ENCODE measurements at regions not wholly inside any gene's neighbourhood (a gene's known extent, or its start where the extent isn't known, plus 50 kb on each side); places are given as distances from the start of the nearest gene placed in this dataset.
"Not testable (repeated sequence)": the region's sequence is repeated elsewhere in the genome, so short reads cannot be mapped to it uniquely, and the experiment has no call there.

DNA sequence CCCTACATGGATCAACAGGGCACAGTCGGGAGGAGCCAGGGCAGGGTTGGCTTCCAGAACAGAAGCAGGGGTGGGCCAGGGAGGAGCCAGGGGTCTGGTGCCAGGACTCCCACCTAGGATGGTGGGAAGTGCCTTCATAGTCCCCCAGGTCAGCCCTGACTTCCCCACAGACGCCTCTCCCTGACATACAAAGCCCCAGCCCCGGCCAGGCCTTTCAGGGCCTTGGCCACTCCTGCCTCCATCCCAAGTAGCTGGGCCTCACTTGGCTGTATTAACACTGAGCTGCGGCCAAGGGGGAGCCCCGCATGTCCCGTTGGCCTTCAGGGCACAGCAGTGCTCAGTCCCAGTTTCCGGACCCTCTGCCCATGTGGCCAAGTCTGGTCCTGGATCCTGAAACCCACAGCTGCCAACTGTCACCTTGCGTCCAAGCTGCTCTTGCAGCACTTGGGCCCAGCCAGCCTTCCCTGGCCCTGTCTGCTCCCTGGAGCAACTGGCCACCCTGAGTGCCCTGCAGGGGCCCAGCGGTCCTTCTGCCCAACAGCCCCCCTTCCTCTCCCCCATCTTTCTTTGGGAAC is 627.8 kb downstream of the MATN1 start:
- no peak for DNase-seq (ENCODE audit: low spot score in 2 of 2)
- Mint-ChIP-seq H3K36me3 (no peaks in the 10 kb centered on the region), H3K27ac (no peak overlapping the region), H3K4me1 (no peaks in the 10 kb centered on the region), H3K9me3 (peaks cover 22% of the 10 kb centered on the region), H3K4me3 (no peak overlapping the region)
- no peak for ATAC-seq

DNA sequence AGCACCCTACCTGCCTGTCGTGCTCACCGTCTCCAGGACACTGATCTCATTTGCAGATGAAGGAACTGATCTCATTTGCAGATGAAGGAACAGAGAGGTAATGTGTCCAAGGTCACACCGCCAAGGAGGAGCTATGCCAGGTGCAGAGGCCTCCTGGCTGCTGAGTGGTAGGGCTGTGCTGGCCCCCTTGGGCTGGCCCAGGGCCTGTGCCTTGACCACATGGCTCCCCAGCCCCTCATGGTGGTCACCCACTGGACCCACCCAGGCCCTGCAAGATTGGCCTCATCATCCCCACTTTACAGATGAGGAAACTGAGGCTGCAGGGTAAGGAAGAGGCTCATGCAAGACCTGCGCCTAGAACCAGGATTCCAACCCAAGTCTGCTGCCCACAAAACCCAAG is 628.3 kb downstream of the MATN1 start:
- peaks cover 22% of the 10 kb centered on the region for H3K9me3 Mint-ChIP-seq
- no peak for ATAC-seq
- no peak for DNase-seq (ENCODE audit: low spot score in 2 of 2)

DNA sequence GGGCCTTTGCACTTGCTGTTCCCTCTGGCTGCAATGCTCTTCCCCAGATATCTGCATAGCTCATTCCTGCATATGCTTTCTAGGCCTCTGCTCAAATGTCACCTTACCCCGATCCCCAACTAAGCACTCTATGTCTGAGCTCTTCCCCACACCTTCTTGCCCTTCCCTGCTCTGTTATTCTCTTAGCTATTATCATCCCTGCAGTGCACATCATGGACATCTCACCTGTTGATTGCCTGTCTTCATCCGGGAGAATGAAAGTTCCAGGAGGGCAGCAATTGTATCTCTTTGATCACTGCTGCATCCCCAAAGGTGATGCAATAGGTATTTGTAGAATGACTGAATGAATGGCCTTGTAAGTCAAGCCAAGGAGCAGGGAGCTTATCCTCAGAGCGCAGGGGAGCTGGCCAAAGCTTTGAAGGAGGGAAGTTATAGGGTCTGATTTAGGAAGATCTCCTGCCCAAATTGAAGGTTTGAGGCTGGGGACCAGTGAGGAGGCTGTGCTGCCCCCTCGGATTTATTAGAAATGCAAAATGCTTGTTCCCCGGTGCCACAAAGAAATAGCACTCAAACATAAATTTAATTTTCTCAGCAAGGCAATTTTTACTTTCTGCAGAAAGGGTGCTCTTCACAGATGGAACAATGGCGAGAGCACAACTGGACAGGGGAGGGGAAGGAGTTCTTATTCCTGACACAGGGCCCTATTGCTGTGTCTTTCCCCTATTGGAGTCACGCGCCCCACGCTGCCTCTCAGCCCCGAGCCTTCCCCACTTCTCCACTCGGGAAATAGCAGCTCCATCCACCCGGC is 631.1 kb downstream of the MATN1 start:
- no peaks in the 10 kb centered on the region for H3K36me3 Mint-ChIP-seq
- H3K4me1 Mint-ChIP-seq: no peaks in the 10 kb centered on the region
- no peak for DNase-seq (ENCODE audit: low spot score in 2 of 2)
- H3K9me3 Mint-ChIP-seq: peaks cover 22% of the 10 kb centered on the region
- H3K4me3 Mint-ChIP-seq: no peak overlapping the region
- H3K27ac Mint-ChIP-seq: no peak overlapping the region
- ATAC-seq: no peak

More for the DNA sequence above, 628.3 kb downstream of the MATN1 start:
- H3K4me1 Mint-ChIP-seq: no peaks in the 10 kb centered on the region
- no peaks in the 10 kb centered on the region for H3K36me3 Mint-ChIP-seq
- H3K4me3 Mint-ChIP-seq: no peak overlapping the region
- no peak overlapping the region for H3K27ac Mint-ChIP-seq

DNA sequence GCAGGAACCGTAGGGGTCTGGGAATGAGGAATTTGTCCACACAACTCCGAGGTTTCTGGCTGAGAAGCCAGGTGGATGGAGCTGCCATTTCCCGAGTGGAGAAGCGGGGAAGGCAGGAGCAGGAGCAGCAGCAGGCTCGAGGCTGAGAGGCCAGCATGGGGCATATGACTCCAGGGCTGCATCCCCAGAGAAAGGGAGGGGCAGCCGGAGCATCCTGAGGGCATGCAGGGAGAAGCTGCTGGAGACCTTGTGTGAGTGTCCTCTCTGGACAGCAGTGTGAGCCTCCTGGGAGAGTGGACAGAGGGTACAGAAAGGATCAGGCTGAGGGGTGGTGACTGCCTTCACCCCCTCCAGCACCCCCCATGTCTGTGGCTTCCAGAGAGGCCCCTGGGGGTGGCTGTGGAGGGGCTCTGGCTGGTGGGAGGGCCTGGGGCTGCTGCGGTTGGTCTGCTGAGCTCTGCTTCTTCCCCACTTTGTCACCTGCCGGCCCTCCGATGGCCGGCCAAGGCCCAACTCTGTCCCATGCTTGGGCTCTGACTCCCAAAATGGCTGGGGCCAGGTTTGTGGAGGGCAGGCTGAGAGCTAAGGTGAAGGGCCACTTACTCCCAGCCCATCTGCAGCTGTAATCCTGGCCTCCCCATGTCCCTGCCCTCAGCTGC is 633.1 kb downstream of the MATN1 start:
- Mint-ChIP-seq H3K9me3 (peaks cover 22% of the 10 kb centered on the region), H3K4me3 (no peak overlapping the region), H3K4me1 (no peaks in the 10 kb centered on the region), H3K27ac (no peak overlapping the region), H3K36me3 (no peaks in the 10 kb centered on the region)
- ATAC-seq: no peak
- DNase-seq (ENCODE audit: low spot score in 2 of 2): no peak

DNA sequence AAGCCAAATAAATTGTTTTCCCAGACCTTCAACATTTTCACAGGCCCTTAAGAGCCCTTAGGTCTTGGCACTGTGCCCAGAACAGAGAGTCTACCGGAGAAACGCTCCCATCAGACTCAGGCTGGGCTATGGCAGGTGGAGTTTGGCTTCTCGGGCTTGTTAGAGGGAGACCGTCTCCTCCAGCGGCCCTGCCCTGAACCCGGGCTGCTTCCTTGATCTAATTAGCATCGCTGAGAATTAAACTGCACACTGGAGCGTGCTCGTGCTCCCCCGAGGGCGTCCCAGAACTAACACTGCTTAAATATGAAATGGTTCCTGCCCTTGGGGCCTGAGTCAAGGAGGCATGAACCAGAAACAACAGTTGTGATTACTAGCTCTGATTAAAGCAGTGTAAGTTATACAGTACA is 634.4 kb downstream of the MATN1 start:
- no peak overlapping the region for H3K4me3 Mint-ChIP-seq
- ATAC-seq (no peak), DNase-seq (ENCODE audit: low spot score in 2 of 2) (no peak)
- H3K27ac Mint-ChIP-seq: no peak overlapping the region
- no peaks in the 10 kb centered on the region for H3K4me1 Mint-ChIP-seq
- no peaks in the 10 kb centered on the region for H3K36me3 Mint-ChIP-seq
- peaks cover 22% of the 10 kb centered on the region for H3K9me3 Mint-ChIP-seq

DNA sequence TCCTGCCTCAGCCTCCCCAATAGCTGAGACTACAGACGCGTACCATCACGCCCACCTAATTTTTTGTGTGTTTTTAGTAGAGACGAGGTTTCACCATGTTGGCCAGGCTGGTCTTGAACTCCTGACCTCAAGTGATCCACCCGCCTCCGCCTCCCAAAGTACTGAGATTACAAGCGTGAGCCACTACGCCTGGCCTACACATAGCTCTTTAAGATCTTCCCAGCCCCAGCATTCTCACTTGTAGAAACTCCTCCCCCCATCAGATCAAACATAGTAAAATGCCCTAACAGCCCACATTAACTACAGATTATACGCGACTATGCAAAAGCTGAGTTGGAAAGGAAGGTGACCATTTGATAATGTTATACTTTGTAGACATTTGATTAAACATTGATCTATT is 634.8 kb downstream of the MATN1 start:
- no peak for DNase-seq (ENCODE audit: low spot score in 2 of 2)
- Mint-ChIP-seq H3K4me1 (no peaks in the 10 kb centered on the region), H3K36me3 (no peaks in the 10 kb centered on the region), H3K4me3 (no peak overlapping the region), H3K27ac (no peak overlapping the region), H3K9me3 (peaks cover 20% of the 10 kb centered on the region)
- ATAC-seq: no peak

DNA sequence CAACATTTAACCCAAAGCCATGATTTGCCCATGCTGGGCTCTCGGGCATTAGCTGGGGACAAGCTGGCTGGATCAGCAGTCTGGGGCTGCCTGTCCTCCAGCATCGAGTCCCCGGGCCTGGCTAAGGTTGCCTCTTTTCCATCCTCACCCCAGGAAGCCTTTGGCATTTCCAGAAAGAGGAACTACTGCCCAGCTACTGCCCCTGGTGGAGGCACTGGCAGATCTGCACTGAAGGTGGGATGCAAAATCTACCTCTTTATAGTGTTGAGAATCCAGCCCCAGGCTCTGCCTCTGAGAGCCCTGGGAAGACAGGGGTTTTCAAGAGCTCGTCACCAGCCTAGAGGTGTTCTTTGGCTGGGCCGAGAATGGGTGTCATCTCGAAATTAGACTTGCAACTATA is 635.9 kb downstream of the MATN1 start:
- H3K4me1 Mint-ChIP-seq: no peaks in the 10 kb centered on the region
- no peaks in the 10 kb centered on the region for H3K36me3 Mint-ChIP-seq
- H3K27ac Mint-ChIP-seq: no peak overlapping the region
- no peak for ATAC-seq
- peaks cover 10% of the 10 kb centered on the region for H3K9me3 Mint-ChIP-seq
- H3K4me3 Mint-ChIP-seq: no peak overlapping the region
- DNase-seq (ENCODE audit: low spot score in 2 of 2): no peak

DNA sequence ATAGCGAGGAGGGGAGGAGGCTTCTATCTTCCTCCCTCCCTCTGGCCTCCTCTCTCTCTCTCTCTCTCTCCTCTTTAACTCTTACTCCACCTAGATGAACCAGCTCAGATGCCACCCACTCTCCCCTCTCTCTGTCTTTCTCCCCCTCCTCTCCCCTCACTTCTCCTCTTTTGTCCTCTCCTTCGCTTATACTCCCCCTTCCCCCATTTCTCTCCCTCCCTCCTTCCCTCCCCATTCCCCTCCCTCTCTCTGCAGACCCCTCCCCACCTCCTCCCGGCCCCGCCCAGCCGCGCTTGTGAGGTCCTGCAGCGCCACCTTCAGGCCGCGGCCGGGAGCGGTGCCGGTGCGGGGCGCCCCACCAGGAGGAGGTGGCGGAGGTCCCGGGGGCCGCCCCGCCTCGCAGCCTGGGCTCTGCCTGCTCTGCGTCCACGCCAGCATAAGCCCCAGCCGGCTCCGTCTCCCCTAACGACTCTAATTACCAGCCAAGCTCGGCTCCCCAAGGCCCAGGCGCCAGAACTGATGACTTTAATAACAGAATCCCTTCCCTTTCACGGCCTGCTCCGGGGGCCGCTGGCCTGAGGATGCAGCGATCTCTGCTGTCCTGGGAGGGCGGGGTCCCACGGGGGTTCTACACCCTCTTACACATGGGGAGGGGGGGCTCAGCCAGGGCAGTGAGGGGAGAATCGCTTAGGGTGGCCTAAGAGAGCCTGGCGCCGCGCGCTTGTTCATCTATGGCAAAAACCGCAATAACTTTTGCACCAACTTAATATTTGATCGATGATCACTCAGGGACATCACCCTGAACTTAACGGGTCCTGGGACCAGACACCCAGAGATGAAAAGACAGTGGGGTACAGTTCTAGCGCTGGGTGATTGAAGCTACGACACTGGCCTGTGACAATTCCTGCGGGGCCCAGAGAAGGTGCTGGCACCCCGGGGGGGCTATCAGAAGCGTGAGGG is 637.3 kb downstream of the MATN1 start:
- peak; percentile 27 to 57 for DNase-seq (ENCODE audit: low spot score in 2 of 2)
- no peaks in the 10 kb centered on the region for H3K36me3 Mint-ChIP-seq

DNA sequence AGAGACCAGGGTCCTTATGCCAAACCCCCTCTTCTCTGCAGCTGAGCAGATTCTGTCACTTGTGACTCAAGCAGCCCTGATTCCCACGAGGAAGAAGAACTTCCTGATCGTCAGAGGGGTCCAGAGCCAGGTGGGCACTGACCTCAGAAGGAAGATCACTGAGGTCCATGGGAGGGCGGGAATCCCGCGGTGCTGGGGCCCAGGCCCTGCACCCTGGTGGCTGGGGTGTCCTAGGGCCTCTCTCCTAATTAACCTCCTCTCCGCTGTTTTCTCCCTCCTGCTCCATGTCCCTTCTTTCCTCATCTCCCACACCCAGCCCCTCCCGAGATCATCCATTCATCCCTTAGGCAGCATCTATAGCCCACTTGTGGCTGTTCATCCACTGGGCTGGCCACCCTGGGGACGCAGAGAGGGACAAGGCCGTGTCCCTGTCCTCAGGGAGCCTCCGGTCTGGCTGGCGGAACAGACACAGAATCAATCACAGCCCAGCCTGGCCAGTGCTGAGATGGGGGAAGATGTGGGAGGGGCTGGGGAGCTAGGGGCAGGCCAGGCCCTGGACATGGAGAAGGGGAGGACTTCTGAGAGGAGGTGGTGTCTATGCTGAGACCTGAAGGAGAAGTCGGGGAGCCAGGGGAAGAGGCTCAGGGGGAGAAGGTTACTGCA is 638.3 kb downstream of the MATN1 start:
- DNase-seq (ENCODE audit: low spot score in 2 of 2): no peak
- Mint-ChIP-seq H3K4me1 (no peaks in the 10 kb centered on the region), H3K27ac (no peak overlapping the region), H3K4me3 (no peak overlapping the region), H3K36me3 (no peaks in the 10 kb centered on the region), H3K9me3 (no peaks in the 10 kb centered on the region)
- no peak for ATAC-seq

More for the DNA sequence above, 637.3 kb downstream of the MATN1 start:
- H3K4me3 Mint-ChIP-seq: no peak overlapping the region
- ATAC-seq: peak; percentile 31
- no peak overlapping the region for H3K27ac Mint-ChIP-seq
- no peaks in the 10 kb centered on the region for H3K9me3 Mint-ChIP-seq
- H3K4me1 Mint-ChIP-seq: no peaks in the 10 kb centered on the region

DNA sequence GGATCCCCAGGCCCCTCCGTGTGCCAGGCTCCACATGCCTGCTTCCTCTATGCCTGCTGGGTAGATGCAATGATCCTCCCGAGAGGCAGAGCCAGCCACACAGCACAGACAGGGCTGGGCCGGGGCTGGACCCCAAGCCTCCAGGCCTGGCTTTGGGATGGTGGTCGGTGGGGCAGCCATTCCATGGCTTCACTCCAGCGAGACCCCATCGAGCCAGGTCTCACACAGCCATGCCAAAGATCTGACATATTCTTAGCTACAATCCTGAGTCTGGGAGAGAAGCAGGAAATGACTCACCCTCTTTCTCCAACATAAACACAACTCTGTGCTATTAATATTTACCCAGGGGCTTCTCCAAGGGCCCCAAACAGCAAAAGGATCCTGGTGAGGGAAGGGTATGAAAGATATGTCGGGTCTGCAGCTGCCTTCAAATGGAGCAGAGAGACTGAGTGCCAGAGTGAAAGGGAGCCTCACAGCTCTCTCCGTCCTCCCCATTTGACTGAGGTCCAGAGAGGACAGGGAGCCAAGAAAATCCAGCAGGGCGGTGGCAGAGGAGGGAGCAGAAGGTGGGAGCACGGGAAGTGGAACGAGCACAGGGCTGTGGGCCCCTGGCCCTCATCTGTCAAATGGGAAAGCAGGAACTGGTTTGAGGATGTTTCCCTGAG is 639.5 kb downstream of the MATN1 start:
- DNase-seq (ENCODE audit: low spot score in 2 of 2) (no peak), ATAC-seq (no peak)
- Mint-ChIP-seq H3K4me3 (no peak overlapping the region), H3K9me3 (no peaks in the 10 kb centered on the region), H3K27ac (no peak overlapping the region), H3K36me3 (no peaks in the 10 kb centered on the region), H3K4me1 (peaks cover 2% of the 10 kb centered on the region)

DNA sequence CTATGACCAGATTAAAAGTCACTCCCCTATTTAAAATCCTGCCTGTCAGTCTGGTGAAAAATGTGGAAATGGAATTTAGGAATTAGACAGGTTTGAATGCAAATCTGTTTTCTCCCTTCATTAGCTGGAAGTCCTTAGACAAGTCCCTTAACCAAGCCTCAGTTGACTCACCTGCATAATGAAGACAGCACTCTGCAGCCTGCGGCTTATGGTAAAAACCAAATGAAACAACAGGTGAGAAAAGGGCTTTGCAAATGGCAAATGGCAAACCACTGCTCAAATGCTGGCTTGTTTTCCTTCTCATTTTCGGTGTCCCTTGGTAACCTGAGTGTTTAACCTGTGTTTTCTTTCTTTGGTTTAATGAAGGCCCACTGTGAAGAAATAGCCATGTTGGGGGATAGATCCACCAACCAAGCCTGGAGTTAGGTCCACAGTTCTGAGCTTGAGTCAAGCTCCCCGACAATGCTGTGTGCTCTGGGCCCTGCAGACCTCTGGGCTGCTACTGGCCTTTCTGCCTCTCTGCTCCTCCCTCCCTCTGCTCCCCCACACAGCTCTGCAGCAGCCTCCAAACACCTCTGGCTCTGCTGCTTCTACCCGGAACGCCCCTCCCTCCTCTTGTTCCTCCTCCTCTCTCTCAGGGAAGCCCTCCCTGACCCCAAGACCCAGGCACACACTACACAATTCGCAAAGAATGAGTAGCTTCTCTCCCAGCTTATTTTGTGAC is 641.8 kb downstream of the MATN1 start:
- no peak overlapping the region for H3K4me3 Mint-ChIP-seq
- peaks cover 15% of the 10 kb centered on the region for H3K4me1 Mint-ChIP-seq
- H3K36me3 Mint-ChIP-seq: no peaks in the 10 kb centered on the region
- ATAC-seq (no peak), DNase-seq (ENCODE audit: low spot score in 2 of 2) (no peak)
- no peak overlapping the region for H3K27ac Mint-ChIP-seq
- no peaks in the 10 kb centered on the region for H3K9me3 Mint-ChIP-seq

DNA sequence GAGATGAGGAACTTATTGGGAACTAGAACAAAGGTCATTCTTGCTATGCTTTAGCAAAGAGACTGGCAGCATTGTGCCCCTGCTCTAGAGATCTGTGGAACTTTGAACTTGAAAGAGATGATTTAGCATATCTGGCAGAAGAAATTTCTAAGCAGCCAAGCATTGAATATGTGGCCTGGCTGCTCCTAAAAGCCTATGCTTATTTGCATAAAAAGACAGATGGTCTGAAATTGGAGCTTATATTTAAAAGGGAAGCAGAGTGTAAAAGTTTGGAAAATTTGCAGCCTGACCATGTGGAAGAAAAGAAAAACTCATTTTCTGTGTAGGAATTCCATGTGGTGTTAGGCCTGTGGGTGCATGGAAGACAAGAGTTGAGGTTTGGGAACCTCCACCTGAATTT is 647.5 kb downstream of the MATN1 start:
- not testable (repeated sequence) for H3K36me3 Mint-ChIP-seq; H3K4me3 Mint-ChIP-seq; DNase-seq (ENCODE audit: low spot score in 2 of 2); H3K27ac Mint-ChIP-seq; H3K9me3 Mint-ChIP-seq; ATAC-seq
- peaks cover 15% of the 10 kb centered on the region for H3K4me1 Mint-ChIP-seq

DNA sequence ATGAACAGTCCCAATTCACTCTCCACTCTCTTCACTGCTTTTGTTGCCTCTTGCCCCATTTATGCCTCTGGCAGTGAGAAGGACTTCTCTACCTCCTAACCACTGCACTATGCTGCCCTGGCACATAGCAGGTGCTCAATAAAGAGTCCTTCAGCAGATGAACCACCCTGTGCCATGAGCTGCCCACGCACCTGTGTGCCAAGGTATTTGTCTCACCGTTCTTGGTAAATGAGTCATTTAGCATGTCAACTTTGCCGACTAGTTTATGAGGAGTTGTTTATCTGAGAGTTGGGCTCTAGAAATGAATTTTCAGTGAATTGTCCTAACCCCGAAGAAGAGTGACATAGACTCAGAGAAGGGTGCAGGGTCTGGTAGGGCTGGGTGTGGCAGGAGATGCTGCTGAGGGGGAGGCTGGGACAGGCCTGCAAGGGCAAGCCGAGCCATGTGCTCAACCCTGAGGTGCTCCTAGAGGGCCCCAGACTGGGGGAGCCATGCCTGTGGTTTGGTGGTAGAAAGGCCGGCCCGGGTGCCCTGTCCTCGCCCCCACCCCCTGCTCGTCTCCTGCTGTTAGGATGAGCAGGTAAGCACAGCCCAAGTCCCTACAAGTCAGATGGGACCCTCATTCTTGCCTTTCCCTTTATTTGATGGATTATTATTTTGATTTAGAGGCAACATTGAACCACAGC is 654.5 kb downstream of the MATN1 start:
- no peaks in the 10 kb centered on the region for H3K36me3 Mint-ChIP-seq
- DNase-seq (ENCODE audit: low spot score in 2 of 2) (no peak), ATAC-seq (peak; percentile 34)
- H3K9me3 Mint-ChIP-seq: no peaks in the 10 kb centered on the region
- H3K4me1 Mint-ChIP-seq: peaks cover 20% of the 10 kb centered on the region
- no peak overlapping the region for H3K27ac Mint-ChIP-seq
- no peak overlapping the region for H3K4me3 Mint-ChIP-seq
